ENCODE measurements at regions not wholly inside any gene's neighbourhood (a gene's known extent, or its start where the extent isn't known, plus 50 kb on each side); places are given as distances from the start of the nearest gene placed in this dataset.

GRCh38 chr4:11824566-11824965 lies 395.9 kb upstream of the HS3ST1 start:
- no peak for TF ChIP-seq CTCF (conservative IDR thresholded peaks at IDR 0.05; ENCODE audit: low read depth, low read length)
- TF ChIP-seq EZH2 (IDR thresholded peaks at IDR 0.05; ENCODE audit: low read length, unreplicated experiment) = no peak

All from PC-3 (cell line).